H1 (cell line): ENCODE measurements at regions not wholly inside any gene's neighbourhood (a gene's known extent, or its start where the extent isn't known, plus 50 kb on each side); places are given as distances from the start of the nearest gene placed in this dataset. TPM values are rescaled to one million over a fixed set of nuclear protein-coding genes. Genes with fewer than 3 reads are reported as not detected.

Experiments
- CREB1 ChIP-seq: IDR thresholded peaks from 2 replicates; pipeline ENCODE4 v1.6.1; 2012; ENCODE audit warnings: inconsistent platforms
- RAD21 ChIP-seq, 2 experiments: IDR thresholded peaks in 1 of 2; conservative IDR thresholded peaks in 1 of 2; 2 replicates each; pipeline ENCODE4 v1.6.1; 2011; ENCODE audit warnings: low read depth in 2 of 2, low read length in 2 of 2, improper control_type of control experiment in 1 of 2, inconsistent platforms in 1 of 2, mild to moderate bottlenecking in 1 of 2, moderate library complexity in 1 of 2
- TAF1 ChIP-seq: IDR thresholded peaks from 2 replicates; pipeline ENCODE4 v1.6.1; 2011; ENCODE audit warnings: mild to moderate bottlenecking, low read depth, low read length
- YY1 ChIP-seq: IDR thresholded peaks from 2 replicates; pipeline ENCODE4 v1.6.1; 2011; ENCODE audit warnings: low read depth, mild to moderate bottlenecking, low read length
- small RNA-seq: library from polyadenylated mRNA; stranded (forward); fragments of <200 nt; extraction: miRNeasy Mini kit (QIAGEN cat#:217004); gene quantifications from one replicate; pipeline ENCODE3, GENCODE V24; 2013; ENCODE audit not compliant: insufficient read depth

GRCh38 chr10:121426307-121426706 is 171.9 kb downstream of the FGFR2 start (continued):
- no peak for TF ChIP-seq RAD21 (IDR thresholded peaks at IDR 0.05 in 1 of 2, conservative IDR thresholded peaks at IDR 0.05 in 1 of 2; ENCODE audit: low read depth in 2 of 2, low read length in 2 of 2)
- no peak for TF ChIP-seq TAF1
- 0 out of 2 replicates have a peak, but pooled peaks have one; percentile 49 for TF ChIP-seq CREB1
- peak; percentile 92 for TF ChIP-seq YY1

Small RNA genes lying in the stretch of these regions (small RNA-seq; reads per million reads assigned to genes)
- not detected for gene RN7SKP167
